ENCODE measurements at regions not wholly inside any gene's neighbourhood (a gene's known extent, or its start where the extent isn't known, plus 50 kb on each side); places are given as distances from the start of the nearest gene placed in this dataset.
A peak's percentile ranks its signal among the peaks of the same experiment; 100 is the strongest.

DNA sequence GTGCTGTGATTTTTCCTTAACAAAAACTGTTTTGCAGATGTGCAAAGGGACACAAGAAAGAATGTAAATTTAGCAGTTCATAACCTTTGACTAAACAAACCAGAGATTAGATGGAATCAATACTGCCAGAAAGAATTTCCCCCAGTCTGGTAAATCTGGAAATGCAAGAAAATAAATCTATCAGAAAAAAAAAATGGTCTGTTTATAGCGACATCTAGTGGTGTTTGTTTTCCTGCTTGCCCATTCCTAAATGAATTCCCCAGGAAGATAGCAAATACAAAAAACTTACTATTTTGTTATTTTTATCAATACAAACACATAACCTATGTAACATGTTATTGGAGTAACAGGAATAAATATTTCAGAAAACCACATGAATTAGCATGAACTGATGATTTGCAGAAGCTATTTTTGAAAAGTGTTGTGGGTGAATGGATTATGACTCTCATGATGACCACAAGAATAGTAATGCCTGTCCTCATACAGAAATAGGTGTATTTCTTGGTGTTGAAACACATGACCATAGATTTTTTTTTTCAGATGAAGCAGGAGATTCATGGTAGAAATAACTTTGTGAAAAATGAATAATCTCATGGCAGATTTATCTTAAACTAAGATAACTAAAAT is 1703.8 kb downstream of the MAT2B start:
- H4K91ac ChIP-seq (ENCODE audit: low read length) = no peak overlapping the region
- H3K23ac ChIP-seq (ENCODE audit: low read length in 2 of 2) = no peak overlapping the region
- H3K27me3 ChIP-seq (ENCODE audit: control insufficient read depth in 1 of 2, insufficient read depth in 1 of 2, low read length in 2 of 2) = no peaks in the 10 kb centered on the region
- H2AK5ac ChIP-seq (ENCODE audit: low read length, severe bottlenecking) = no peak overlapping the region
- H4K8ac ChIP-seq (ENCODE audit: low read length) = no peak overlapping the region
- no peak overlapping the region for H3K9ac ChIP-seq (ENCODE audit: low read length)
- no peak overlapping the region for H3K4me3 ChIP-seq (ENCODE audit: insufficient read depth in 1 of 2, low read depth in 1 of 2, low read length in 2 of 2)
- H3K27ac ChIP-seq (ENCODE audit: low read length, poor library complexity, severe bottlenecking) = no peak overlapping the region
- H3K18ac ChIP-seq (ENCODE audit: low read depth in 1 of 2, low read length in 2 of 2) = no peak overlapping the region
- H2BK12ac ChIP-seq (ENCODE audit: low read length in 2 of 2) = no peak overlapping the region
- no peaks in the 10 kb centered on the region for H3K4me1 ChIP-seq (ENCODE audit: control insufficient read depth, insufficient read depth, low read depth, low read length)
- no peak overlapping the region for H2AFZ ChIP-seq (ENCODE audit: low read depth, low read length)
- no peaks in the 10 kb centered on the region for H3K79me1 ChIP-seq (replicated peaks; ENCODE audit: low read length, poor library complexity, severe bottlenecking)
- no peak overlapping the region for H3K4ac ChIP-seq (ENCODE audit: low read depth in 1 of 2, low read length in 2 of 2)
- H2BK15ac ChIP-seq (ENCODE audit: low read depth, poor library complexity, severe bottlenecking) = no peak overlapping the region
- no peak overlapping the region for H3K4me2 ChIP-seq (ENCODE audit: low read length, poor library complexity, severe bottlenecking)
- H3K9me3 ChIP-seq (ENCODE audit: control insufficient read depth, low read length) = no peaks in the 10 kb centered on the region
- no peak overlapping the region for H2BK5ac ChIP-seq (ENCODE audit: low read depth, low read length, poor library complexity, severe bottlenecking)
- peak; percentile 44 for DNase-seq
- no peak overlapping the region for H2BK120ac ChIP-seq (ENCODE audit: low read depth, low read length)
- no CpG with 5 or more reads among the region's 1 CpG for WGBS
- H3K36me3 ChIP-seq (ENCODE audit: control insufficient read depth in 1 of 2, insufficient read depth in 2 of 2, low read depth in 1 of 2, low read length in 2 of 2) = no peaks in the 10 kb centered on the region
- no peak overlapping the region for H3K14ac ChIP-seq (ENCODE audit: low read length in 2 of 2)

DNA sequence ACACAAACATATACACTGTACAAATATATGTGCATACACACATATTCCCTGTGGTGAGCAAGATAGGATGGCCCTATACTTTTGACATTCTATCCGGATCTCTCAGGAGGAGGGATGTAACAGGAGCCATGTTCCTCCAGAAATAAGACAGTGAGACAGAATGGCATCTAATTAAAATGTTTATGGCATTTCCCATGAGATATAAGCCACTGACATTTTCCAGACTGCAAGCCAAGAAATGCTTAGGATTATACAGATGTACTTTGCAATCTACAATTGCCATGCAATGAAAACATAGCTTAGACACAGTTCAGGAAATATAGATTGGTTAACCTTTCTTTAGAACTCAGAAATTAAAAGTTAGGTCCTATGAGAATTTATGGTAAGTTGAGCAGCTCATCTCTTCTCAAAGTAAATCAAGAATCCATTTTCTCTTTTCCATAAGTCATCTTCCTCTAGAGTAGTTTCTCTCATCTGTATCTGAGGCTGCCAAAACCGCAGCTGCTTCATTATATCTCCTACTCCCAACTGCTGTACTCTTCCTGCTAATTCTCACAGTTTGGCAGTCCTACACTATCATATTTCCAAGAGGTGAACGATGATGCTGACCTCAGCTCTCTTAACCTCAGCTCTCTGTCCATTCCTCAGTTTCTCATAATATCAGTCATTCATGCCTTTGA is 1719.1 kb downstream of the MAT2B start:
- Histone ChIP-seq H2BK15ac (ENCODE audit: low read depth, poor library complexity, severe bottlenecking) (no peak overlapping the region), H2BK120ac (ENCODE audit: low read depth, low read length) (no peak overlapping the region), H3K4me2 (ENCODE audit: low read length, poor library complexity, severe bottlenecking) (no peak overlapping the region), H2AK5ac (ENCODE audit: low read length, severe bottlenecking) (no peak overlapping the region), H3K4me3 (ENCODE audit: insufficient read depth in 1 of 2, low read depth in 1 of 2, low read length in 2 of 2) (no peak overlapping the region), H3K79me1 (replicated peaks; ENCODE audit: low read length, poor library complexity, severe bottlenecking) (no peaks in the 10 kb centered on the region), H2BK5ac (ENCODE audit: low read depth, low read length, poor library complexity, severe bottlenecking) (no peak overlapping the region), H3K14ac (ENCODE audit: low read length in 2 of 2) (no peak overlapping the region), H3K9me3 (ENCODE audit: control insufficient read depth, low read length) (no peaks in the 10 kb centered on the region), H4K8ac (ENCODE audit: low read length) (no peak overlapping the region), H4K91ac (ENCODE audit: low read length) (no peak overlapping the region), H2AFZ (ENCODE audit: low read depth, low read length) (no peak overlapping the region), H3K18ac (ENCODE audit: low read depth in 1 of 2, low read length in 2 of 2) (no peak overlapping the region), H3K4me1 (ENCODE audit: control insufficient read depth, insufficient read depth, low read depth, low read length) (no peaks in the 10 kb centered on the region), H3K27me3 (ENCODE audit: control insufficient read depth in 1 of 2, insufficient read depth in 1 of 2, low read length in 2 of 2) (no peaks in the 10 kb centered on the region), H3K36me3 (ENCODE audit: control insufficient read depth in 1 of 2, insufficient read depth in 2 of 2, low read depth in 1 of 2, low read length in 2 of 2) (no peaks in the 10 kb centered on the region), H3K23ac (ENCODE audit: low read length in 2 of 2) (no peak overlapping the region), H3K9ac (ENCODE audit: low read length) (no peak overlapping the region), H2BK12ac (ENCODE audit: low read length in 2 of 2) (no peak overlapping the region), H3K27ac (ENCODE audit: low read length, poor library complexity, severe bottlenecking) (no peak overlapping the region), H3K4ac (ENCODE audit: low read depth in 1 of 2, low read length in 2 of 2) (no peak overlapping the region)
- 86% methylated on average over 3 of the region's 3 CpGs for WGBS
- no peak for DNase-seq

DNA sequence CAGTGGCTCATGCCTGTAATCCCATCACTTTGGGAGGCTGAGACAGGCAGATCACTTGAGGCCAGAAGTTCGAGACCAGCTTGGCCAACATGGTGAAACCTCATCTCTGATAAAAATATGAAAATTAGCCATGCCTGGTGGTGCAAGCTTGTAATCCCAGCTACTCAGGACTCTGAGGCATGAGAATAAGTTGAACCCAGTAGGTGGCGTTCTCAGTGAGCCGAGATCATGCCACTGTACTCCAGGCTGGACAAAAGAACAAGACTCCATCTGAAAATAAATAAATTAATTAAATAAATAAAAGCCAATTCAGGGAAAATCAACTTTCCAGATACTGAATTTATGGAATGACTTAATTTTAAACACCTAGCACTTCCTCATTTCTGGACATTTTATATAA is 1722.1 kb downstream of the MAT2B start:
- no peak overlapping the region for H4K8ac ChIP-seq (ENCODE audit: low read length)
- 97% methylated on average over 1 of the region's 3 CpGs for WGBS
- DNase-seq = no peak

DNA sequence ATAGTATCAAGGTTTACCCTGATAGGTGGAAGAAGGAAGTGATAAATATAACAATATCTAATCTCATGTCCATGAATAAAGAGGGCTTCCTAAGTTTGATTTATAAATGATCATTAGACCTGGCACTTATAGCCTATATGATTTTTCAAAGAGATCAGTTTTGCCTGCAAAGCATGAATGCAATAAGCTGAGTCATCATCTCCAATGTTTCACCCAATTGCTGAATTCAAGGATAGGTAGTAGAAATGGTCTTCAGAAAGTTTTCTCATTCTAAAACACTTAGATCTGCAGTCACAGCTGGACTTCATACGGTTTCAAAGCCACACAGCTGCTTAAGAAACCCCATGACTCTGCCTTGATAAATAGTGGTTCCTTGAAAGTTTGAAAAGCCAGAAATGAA is 1722.8 kb downstream of the MAT2B start:
- no peaks in the 10 kb centered on the region for H3K79me1 ChIP-seq (replicated peaks; ENCODE audit: low read length, poor library complexity, severe bottlenecking)
- H2BK120ac ChIP-seq (ENCODE audit: low read depth, low read length) = no peak overlapping the region
- no peaks in the 10 kb centered on the region for H3K4me1 ChIP-seq (ENCODE audit: control insufficient read depth, insufficient read depth, low read depth, low read length)
- H3K9me3 ChIP-seq (ENCODE audit: control insufficient read depth, low read length) = no peaks in the 10 kb centered on the region
- DNase-seq = no peak
- H3K14ac ChIP-seq (ENCODE audit: low read length in 2 of 2) = no peak overlapping the region
- H3K4me3 ChIP-seq (ENCODE audit: insufficient read depth in 1 of 2, low read depth in 1 of 2, low read length in 2 of 2) = no peak overlapping the region
- H2BK5ac ChIP-seq (ENCODE audit: low read depth, low read length, poor library complexity, severe bottlenecking) = no peak overlapping the region
- no peak overlapping the region for H2AK5ac ChIP-seq (ENCODE audit: low read length, severe bottlenecking)
- no peak overlapping the region for H2AFZ ChIP-seq (ENCODE audit: low read depth, low read length)
- H4K91ac ChIP-seq (ENCODE audit: low read length) = no peak overlapping the region
- H4K8ac ChIP-seq (ENCODE audit: low read length) = no peak overlapping the region
- no peak overlapping the region for H3K18ac ChIP-seq (ENCODE audit: low read depth in 1 of 2, low read length in 2 of 2)
- H3K4ac ChIP-seq (ENCODE audit: low read depth in 1 of 2, low read length in 2 of 2) = no peak overlapping the region
- no peaks in the 10 kb centered on the region for H3K27me3 ChIP-seq (ENCODE audit: control insufficient read depth in 1 of 2, insufficient read depth in 1 of 2, low read length in 2 of 2)
- no peak overlapping the region for H2BK12ac ChIP-seq (ENCODE audit: low read length in 2 of 2)
- H2BK15ac ChIP-seq (ENCODE audit: low read depth, poor library complexity, severe bottlenecking) = no peak overlapping the region
- no peak overlapping the region for H3K9ac ChIP-seq (ENCODE audit: low read length)
- H3K27ac ChIP-seq (ENCODE audit: low read length, poor library complexity, severe bottlenecking) = no peak overlapping the region
- H3K23ac ChIP-seq (ENCODE audit: low read length in 2 of 2) = no peak overlapping the region
- WGBS = no CpG with 5 or more reads among the region's 1 CpG
- H3K36me3 ChIP-seq (ENCODE audit: control insufficient read depth in 1 of 2, insufficient read depth in 2 of 2, low read depth in 1 of 2, low read length in 2 of 2) = no peaks in the 10 kb centered on the region
- H3K4me2 ChIP-seq (ENCODE audit: low read length, poor library complexity, severe bottlenecking) = no peak overlapping the region

More for the DNA sequence above, 1722.1 kb downstream of the MAT2B start:
- H3K79me1 ChIP-seq (replicated peaks; ENCODE audit: low read length, poor library complexity, severe bottlenecking) = no peaks in the 10 kb centered on the region
- H3K27ac ChIP-seq (ENCODE audit: low read length, poor library complexity, severe bottlenecking) = no peak overlapping the region
- H4K91ac ChIP-seq (ENCODE audit: low read length) = no peak overlapping the region
- no peak overlapping the region for H2BK120ac ChIP-seq (ENCODE audit: low read depth, low read length)
- H3K27me3 ChIP-seq (ENCODE audit: control insufficient read depth in 1 of 2, insufficient read depth in 1 of 2, low read length in 2 of 2) = no peaks in the 10 kb centered on the region
- H3K14ac ChIP-seq (ENCODE audit: low read length in 2 of 2) = no peak overlapping the region
- no peaks in the 10 kb centered on the region for H3K9me3 ChIP-seq (ENCODE audit: control insufficient read depth, low read length)
- H3K4me1 ChIP-seq (ENCODE audit: control insufficient read depth, insufficient read depth, low read depth, low read length) = no peaks in the 10 kb centered on the region
- no peak overlapping the region for H2AK5ac ChIP-seq (ENCODE audit: low read length, severe bottlenecking)
- H2AFZ ChIP-seq (ENCODE audit: low read depth, low read length) = no peak overlapping the region
- no peak overlapping the region for H3K4ac ChIP-seq (ENCODE audit: low read depth in 1 of 2, low read length in 2 of 2)
- no peaks in the 10 kb centered on the region for H3K36me3 ChIP-seq (ENCODE audit: control insufficient read depth in 1 of 2, insufficient read depth in 2 of 2, low read depth in 1 of 2, low read length in 2 of 2)
- H3K4me2 ChIP-seq (ENCODE audit: low read length, poor library complexity, severe bottlenecking) = no peak overlapping the region
- H3K23ac ChIP-seq (ENCODE audit: low read length in 2 of 2) = no peak overlapping the region
- no peak overlapping the region for H2BK5ac ChIP-seq (ENCODE audit: low read depth, low read length, poor library complexity, severe bottlenecking)
- no peak overlapping the region for H3K9ac ChIP-seq (ENCODE audit: low read length)
- no peak overlapping the region for H3K4me3 ChIP-seq (ENCODE audit: insufficient read depth in 1 of 2, low read depth in 1 of 2, low read length in 2 of 2)
- no peak overlapping the region for H2BK15ac ChIP-seq (ENCODE audit: low read depth, poor library complexity, severe bottlenecking)
- H2BK12ac ChIP-seq (ENCODE audit: low read length in 2 of 2) = no peak overlapping the region
- no peak overlapping the region for H3K18ac ChIP-seq (ENCODE audit: low read depth in 1 of 2, low read length in 2 of 2)
